Fibroblast of lung (primary cell): ENCODE measurements at regions not wholly inside any gene's neighbourhood (a gene's known extent, or its start where the extent isn't known, plus 50 kb on each side); places are given as distances from the start of the nearest gene placed in this dataset.

ENCODE experiments used
- CTCF ChIP-seq, 2 donors: IDR thresholded peaks in 1 of 2; conservative IDR thresholded peaks in 1 of 2; 1 replicate in 1 of 2; 2 replicates in 1 of 2; pipeline ENCODE4 v1.5.1; 2011 to 2012; ENCODE audit warnings: low read length in 2 of 2, control low read depth in 1 of 2, inconsistent platforms in 1 of 2, low read depth in 1 of 2, mild to moderate bottlenecking in 1 of 2
- EZH2 ChIP-seq: IDR thresholded peaks from 2 replicates; pipeline ENCODE4 v1.5.1; 2012; ENCODE audit warnings: low read length, control low read depth, mild to moderate bottlenecking; ENCODE audit errors: missing control alignments

- TF ChIP-seq CTCF (conservative IDR thresholded peaks at IDR 0.05 in 1 of 2, IDR thresholded peaks at IDR 0.05 in 1 of 2; ENCODE audit: low read depth in 1 of 2, low read length in 2 of 2): no peak
- TF ChIP-seq EZH2: no peak
Measured at GRCh38 chr7:146057958-146058357, 58.6 kb upstream of the CNTNAP2 start.
